ENCODE measurements at regions not wholly inside any gene's neighbourhood (a gene's known extent, or its start where the extent isn't known, plus 50 kb on each side); places are given as distances from the start of the nearest gene placed in this dataset.
"Not testable (repeated sequence)": the region's sequence is repeated elsewhere in the genome, so short reads cannot be mapped to it uniquely, and the experiment has no call there.

GRCh38 chr1:228839656-228840055 lies 104.4 kb downstream of the RHOU start:
- TF ChIP-seq POLR2AphosphoS5 (IDR thresholded peaks at IDR 0.05) = no peak
- intact Hi-C loops (cut with DNase I; ENCODE audit: low total_unique reads) = no loop called here

GRCh38 chr1:228841632-228842031 lies 106.4 kb downstream of the RHOU start:
- H3K4me1 ChIP-seq = peaks cover 4 to 6% of the 10 kb centered on the region in 2 donors
- H3K4me3 ChIP-seq = no peak overlapping the region
- no peak for DNase-seq (ENCODE audit: low spot score in 2 of 2)
- TF ChIP-seq POLR2AphosphoS5 (IDR thresholded peaks at IDR 0.05) = no peak
- TF ChIP-seq POLR2A (IDR thresholded peaks at IDR 0.05) = no peak
- no peak for TF ChIP-seq CTCF (IDR thresholded peaks at IDR 0.05)
- H3K27me3 ChIP-seq = no peaks in the 10 kb centered on the region
- intact Hi-C loops (cut with DNase I; ENCODE audit: low total_unique reads) = no loop called here
- H3K9me3 ChIP-seq = peaks cover 0 to 8% of the 10 kb centered on the region in 2 donors
- no peaks in the 10 kb centered on the region for H3K36me3 ChIP-seq
- no peak overlapping the region for H3K27ac ChIP-seq

More at GRCh38 chr1:228839656-228840055, 104.4 kb downstream of the RHOU start:
- H3K4me1 ChIP-seq = peaks cover 4 to 6% of the 10 kb centered on the region in 2 donors
- no peaks in the 10 kb centered on the region for H3K27me3 ChIP-seq
- DNase-seq (ENCODE audit: low spot score in 2 of 2) = no peak
- no peaks in the 10 kb centered on the region for H3K36me3 ChIP-seq
- no peak overlapping the region for H3K27ac ChIP-seq
- H3K4me3 ChIP-seq = no peak overlapping the region
- peaks cover 0 to 8% of the 10 kb centered on the region in 2 donors for H3K9me3 ChIP-seq

GRCh38 chr1:228842094-228842775 lies 107.0 kb downstream of the RHOU start:
- no peak for TF ChIP-seq POLR2AphosphoS5 (IDR thresholded peaks at IDR 0.05)
- no peak for TF ChIP-seq CTCF (IDR thresholded peaks at IDR 0.05)
- TF ChIP-seq POLR2A (IDR thresholded peaks at IDR 0.05) = no peak
- DNase-seq (ENCODE audit: low spot score in 2 of 2) = no peak
- Histone ChIP-seq H3K9me3 (peaks cover 0 to 8% of the 10 kb centered on the region in 2 donors), H3K27me3 (no peaks in the 10 kb centered on the region), H3K27ac (no peak overlapping the region), H3K4me1 (peaks cover 4 to 6% of the 10 kb centered on the region in 2 donors), H3K36me3 (no peaks in the 10 kb centered on the region), H3K4me3 (no peak overlapping the region)
- intact Hi-C loops (cut with DNase I; ENCODE audit: low total_unique reads) = no loop called here

- no peak for DNase-seq (ENCODE audit: low spot score in 2 of 2)
- TF ChIP-seq POLR2A (IDR thresholded peaks at IDR 0.05) (no peak), POLR2AphosphoS5 (IDR thresholded peaks at IDR 0.05) (no peak), CTCF (IDR thresholded peaks at IDR 0.05) (no peak)
- intact Hi-C loops (cut with DNase I; ENCODE audit: low total_unique reads) = no loop called here
- Histone ChIP-seq H3K4me3 (no peak overlapping the region), H3K27me3 (no peaks in the 10 kb centered on the region), H3K9me3 (peaks cover 0 to 8% of the 10 kb centered on the region in 2 donors), H3K4me1 (no peaks in the 10 kb centered on the region), H3K36me3 (no peaks in the 10 kb centered on the region), H3K27ac (no peak overlapping the region)
Measured at GRCh38 chr1:228845101-228845500, 109.8 kb downstream of the RHOU start.

GRCh38 chr1:228846952-228847351 lies 111.7 kb downstream of the RHOU start:
- no peaks in the 10 kb centered on the region for H3K4me1 ChIP-seq
- no peaks in the 10 kb centered on the region for H3K27me3 ChIP-seq
- peaks cover 0 to 8% of the 10 kb centered on the region in 2 donors for H3K9me3 ChIP-seq
- H3K4me3 ChIP-seq = no peak overlapping the region
- no peak for DNase-seq (ENCODE audit: low spot score in 2 of 2)
- intact Hi-C loops (cut with DNase I; ENCODE audit: low total_unique reads) = no loop called here
- no peaks in the 10 kb centered on the region for H3K36me3 ChIP-seq
- no peak overlapping the region for H3K27ac ChIP-seq
- no peak for TF ChIP-seq POLR2AphosphoS5 (IDR thresholded peaks at IDR 0.05)
- no peak for TF ChIP-seq POLR2A (IDR thresholded peaks at IDR 0.05)
- TF ChIP-seq CTCF (IDR thresholded peaks at IDR 0.05) = no peak

GRCh38 chr1:228847451-228847850 lies 112.2 kb downstream of the RHOU start:
- DNase-seq (ENCODE audit: low spot score in 2 of 2); H3K36me3 ChIP-seq; H3K27me3 ChIP-seq; H3K9me3 ChIP-seq; H3K27ac ChIP-seq; intact Hi-C loops (cut with DNase I; ENCODE audit: low total_unique reads); H3K4me3 ChIP-seq; H3K4me1 ChIP-seq: not testable (repeated sequence)

Measured in breast epithelium (tissue), 4 donors.